Neural cell (in vitro differentiated cells): ENCODE measurements at regions not wholly inside any gene's neighbourhood (a gene's known extent, or its start where the extent isn't known, plus 50 kb on each side); places are given as distances from the start of the nearest gene placed in this dataset.

Source experiments
- H2AFZ ChIP-seq: fragments of 200-600, 300-800 bp; sonication (generic), shearing (Covaris generic); 2 replicates; pipeline ENCODE4 v1.6.0; 2014; ENCODE audit warnings: low read depth, mild to moderate bottlenecking, antibody characterized with exemption, low read length, moderate library complexity
- H3F3A ChIP-seq: fragments of 200-600 bp; shearing (Covaris generic); 2 replicates; pipeline ENCODE4 v1.6.1; 2016; ENCODE audit warnings: mild to moderate bottlenecking, moderate library complexity, mixed read lengths, antibody characterized with exemption, low read length; ENCODE audit not compliant: insufficient read depth, poor library complexity, severe bottlenecking
- H3K27ac ChIP-seq: fragments of 200-600, 300-800 bp; sonication (generic), shearing (Covaris generic); 2 replicates; pipeline ENCODE4 v1.5.1; 2014; ENCODE audit warnings: mild to moderate bottlenecking, low read length, moderate library complexity
- H3K27me3 ChIP-seq: fragments of 300-800, 200-600 bp; sonication (generic), shearing (Covaris generic); 2 replicates; pipeline ENCODE4 v1.6.0; 2014; ENCODE audit warnings: mild to moderate bottlenecking, low read depth, low read length, moderate library complexity; ENCODE audit not compliant: insufficient read depth
- H3K36me3 ChIP-seq: fragments of 300-800, 200-600 bp; sonication (generic), shearing (Covaris generic); 2 replicates; pipeline ENCODE4 v1.5.1; 2014; ENCODE audit warnings: mild to moderate bottlenecking, antibody characterized with exemption, low read length, moderate library complexity; ENCODE audit not compliant: insufficient read depth
- H3K4me2 ChIP-seq: fragments of 300-800, 200-600 bp; sonication (generic), shearing (Covaris generic); 2 replicates; pipeline ENCODE4 v1.6.0; 2014; ENCODE audit warnings: mild to moderate bottlenecking, low read length
- H3K4me3 ChIP-seq: fragments of 300-800, 200-600 bp; sonication (generic), shearing (Covaris generic); 2 replicates; pipeline ENCODE4 v1.5.1; 2014; ENCODE audit warnings: mild to moderate bottlenecking, low read length, moderate library complexity
- H3K79me2 ChIP-seq: fragments of 200-600 bp; shearing (Covaris generic); replicated peaks from 2 replicates; pipeline ENCODE4 v1.6.0; 2014; ENCODE audit warnings: mild to moderate bottlenecking, low read length, moderate library complexity; ENCODE audit not compliant: insufficient read depth
- H3K9ac ChIP-seq: fragments of 300-800, 200-600 bp; sonication (generic), shearing (Covaris generic); 2 replicates; pipeline ENCODE4 v1.6.1; 2016; ENCODE audit warnings: mild to moderate bottlenecking, low read length, mixed read lengths
- H3K9me2 ChIP-seq: fragments of 200-600 bp; shearing (Covaris generic); 2 replicates; pipeline ENCODE4 v1.6.1; 2016; ENCODE audit warnings: mild to moderate bottlenecking, low read length, mixed read lengths; ENCODE audit not compliant: insufficient read depth
- H3K9me3 ChIP-seq: fragments of 200-600, 300-800 bp; sonication (generic), shearing (Covaris generic); 2 replicates; pipeline ENCODE4 v1.6.1; 2016; ENCODE audit warnings: mild to moderate bottlenecking, mixed run types, low read length, moderate library complexity, mixed read lengths
- H4K20me1 ChIP-seq: fragments of 200-600 bp; shearing (Covaris generic); 2 replicates; pipeline ENCODE4 v1.6.1; 2016; ENCODE audit warnings: mild to moderate bottlenecking, mixed run types; ENCODE audit not compliant: insufficient read depth
- EP300 ChIP-seq: fragments of 450-650 bp; conservative IDR thresholded peaks from 2 replicates; pipeline ENCODE4 v1.6.1; 2014; ENCODE audit warnings: antibody characterized with exemption, mild to moderate bottlenecking, moderate library complexity; ENCODE audit not compliant: poor library complexity, severe bottlenecking
- EZH2 ChIP-seq: fragments of 200-600, 300-800 bp; shearing (Covaris generic), sonication (generic); IDR thresholded peaks from 2 replicates; pipeline ENCODE4 v1.6.1; 2014; ENCODE audit warnings: antibody characterized with exemption, low read length, borderline replicate concordance, mild to moderate bottlenecking; ENCODE audit not compliant: insufficient read depth, poor library complexity, severe bottlenecking
- MXI1 ChIP-seq: fragments of 450-650 bp; conservative IDR thresholded peaks from 2 replicates; pipeline ENCODE4 v1.6.1; 2014; ENCODE audit warnings: antibody characterized with exemption, mild to moderate bottlenecking; ENCODE audit not compliant: poor library complexity, severe bottlenecking
- POLR2AphosphoS5 ChIP-seq: IDR thresholded peaks from 2 replicates; pipeline ENCODE4 v1.6.1; 2012
- RAD21 ChIP-seq: fragments of 450-650 bp; conservative IDR thresholded peaks from 2 replicates; pipeline ENCODE4 v1.6.1; 2014; ENCODE audit warnings: antibody characterized with exemption, mild to moderate bottlenecking, moderate library complexity
- SMC3 ChIP-seq: fragments of 450-650 bp; conservative IDR thresholded peaks from 2 replicates; pipeline ENCODE4 v1.6.1; 2014; ENCODE audit warnings: antibody characterized with exemption, mild to moderate bottlenecking, moderate library complexity; ENCODE audit not compliant: poor library complexity
- TAF1 ChIP-seq: IDR thresholded peaks from 2 replicates; pipeline ENCODE4 v1.6.1; 2012; ENCODE audit warnings: low read depth
- TF ChIP-seq, protein P1 (sequence below): fragments of 450-650 bp; IDR thresholded peaks from 2 replicates; pipeline ENCODE4 v1.5.1; 2014; ENCODE audit warnings: antibody characterized with exemption, mild to moderate bottlenecking, moderate library complexity; ENCODE audit not compliant: poor library complexity, severe bottlenecking
- TF ChIP-seq, protein P2 (sequence below): IDR thresholded peaks from 2 replicates; pipeline ENCODE4 v1.6.1; 2012; ENCODE audit warnings: borderline replicate concordance

DNA sequence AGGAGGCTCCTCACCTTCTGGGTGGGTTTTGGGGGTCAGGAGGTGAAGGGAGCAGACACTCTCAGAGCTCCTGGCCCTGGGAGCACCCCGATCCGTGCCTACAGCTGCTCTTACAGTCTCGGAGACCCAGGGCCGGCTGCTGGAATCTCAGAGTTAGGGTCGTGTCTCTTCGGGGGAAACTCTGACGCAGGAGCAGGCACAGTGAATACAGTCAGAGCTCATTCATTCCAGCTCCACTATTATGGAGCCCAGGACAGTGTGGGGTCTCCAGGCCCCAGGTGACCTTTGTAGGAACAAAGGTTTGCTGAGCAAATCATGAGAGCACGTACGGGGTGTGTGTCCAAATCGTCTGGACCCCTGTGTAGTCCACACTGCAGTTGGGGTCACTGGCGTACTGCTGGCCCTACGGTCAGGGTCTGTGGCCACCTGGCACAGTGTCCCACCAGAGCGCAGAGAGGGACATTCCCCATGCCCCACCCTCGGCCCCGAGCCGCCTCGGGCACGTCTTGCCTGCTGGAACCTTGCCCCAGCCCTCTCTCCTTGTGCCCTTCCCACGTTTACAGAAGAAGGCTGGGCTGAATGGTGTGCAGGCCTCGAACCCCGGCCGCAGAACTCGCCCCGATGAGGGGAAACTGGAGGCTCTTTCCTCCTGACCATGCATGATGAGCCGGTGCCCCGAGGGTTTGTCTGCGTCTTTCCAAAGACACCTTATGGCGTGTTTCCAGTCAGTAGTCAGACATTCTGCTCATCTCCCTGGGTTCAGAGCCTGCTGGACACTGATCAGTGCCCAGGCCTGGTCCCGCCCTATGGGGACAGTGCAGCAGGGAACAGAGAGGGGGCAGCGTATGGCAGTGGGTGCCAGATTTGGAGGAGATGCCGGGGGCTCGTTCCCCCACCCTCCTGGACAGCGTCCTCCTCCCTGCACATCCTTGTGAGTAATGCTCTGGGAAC is 1166.6 kb downstream of the BRD1 start:
- no peak overlapping the region for H3K27ac ChIP-seq
- TF ChIP-seq TAF1 (no peak), MXI1 (no peak), RAD21 (no peak), EP300 (no peak), EZH2 (no peak), SMC3 (no peak), POLR2AphosphoS5 (no peak)

DNA sequence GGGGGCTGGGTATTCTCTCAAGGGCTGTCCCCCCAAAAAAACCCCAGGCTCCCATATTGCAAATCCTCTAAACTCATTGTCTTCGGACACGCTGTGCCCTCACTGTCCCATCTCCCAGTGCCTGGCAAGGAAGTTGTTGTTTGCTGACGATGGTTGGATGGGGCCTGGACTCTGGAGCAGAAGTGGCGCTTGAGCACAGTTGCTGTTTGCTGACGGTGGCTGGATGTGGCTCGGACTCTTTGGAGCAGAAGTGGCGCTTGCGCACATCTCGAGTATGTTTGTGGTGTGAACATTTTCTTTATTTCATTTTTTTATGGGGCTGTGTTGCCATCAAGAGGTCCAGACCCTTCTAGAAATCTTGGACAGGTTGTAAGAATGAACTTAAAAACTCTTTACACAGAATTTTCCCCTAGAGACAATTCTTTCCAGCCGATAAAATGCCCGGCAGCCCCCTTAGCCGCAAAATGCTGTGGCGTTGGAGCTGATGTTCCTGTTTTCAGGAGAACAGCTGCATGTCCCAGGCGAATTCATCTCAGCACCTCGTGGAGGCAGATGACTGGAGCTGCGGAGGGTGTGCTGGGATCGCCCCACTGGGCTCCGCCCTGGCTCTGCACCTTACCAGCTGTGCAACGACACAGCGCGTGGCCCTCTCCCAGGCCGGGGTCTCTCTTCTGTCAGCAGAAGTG is 1167.4 kb downstream of the BRD1 start:
- H3K36me3 ChIP-seq, result no peaks in the 10 kb centered on the region
- no peak overlapping the region for H3K4me2 ChIP-seq
- H3K27me3 ChIP-seq, result no peaks in the 10 kb centered on the region
- no peak overlapping the region for H2AFZ ChIP-seq
- H3K9me3 ChIP-seq, result no peaks in the 10 kb centered on the region
- H4K20me1 ChIP-seq, result no peaks in the 10 kb centered on the region
- H3F3A ChIP-seq, result no peaks in the 10 kb centered on the region
- H3K4me3 ChIP-seq, result no peak overlapping the region
- no peaks in the 10 kb centered on the region for H3K9me2 ChIP-seq
- H3K27ac ChIP-seq, result no peak overlapping the region
- TF ChIP-seq, protein P1, sequence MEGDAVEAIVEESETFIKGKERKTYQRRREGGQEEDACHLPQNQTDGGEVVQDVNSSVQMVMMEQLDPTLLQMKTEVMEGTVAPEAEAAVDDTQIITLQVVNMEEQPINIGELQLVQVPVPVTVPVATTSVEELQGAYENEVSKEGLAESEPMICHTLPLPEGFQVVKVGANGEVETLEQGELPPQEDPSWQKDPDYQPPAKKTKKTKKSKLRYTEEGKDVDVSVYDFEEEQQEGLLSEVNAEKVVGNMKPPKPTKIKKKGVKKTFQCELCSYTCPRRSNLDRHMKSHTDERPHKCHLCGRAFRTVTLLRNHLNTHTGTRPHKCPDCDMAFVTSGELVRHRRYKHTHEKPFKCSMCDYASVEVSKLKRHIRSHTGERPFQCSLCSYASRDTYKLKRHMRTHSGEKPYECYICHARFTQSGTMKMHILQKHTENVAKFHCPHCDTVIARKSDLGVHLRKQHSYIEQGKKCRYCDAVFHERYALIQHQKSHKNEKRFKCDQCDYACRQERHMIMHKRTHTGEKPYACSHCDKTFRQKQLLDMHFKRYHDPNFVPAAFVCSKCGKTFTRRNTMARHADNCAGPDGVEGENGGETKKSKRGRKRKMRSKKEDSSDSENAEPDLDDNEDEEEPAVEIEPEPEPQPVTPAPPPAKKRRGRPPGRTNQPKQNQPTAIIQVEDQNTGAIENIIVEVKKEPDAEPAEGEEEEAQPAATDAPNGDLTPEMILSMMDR, result no peak
- TF ChIP-seq, protein P2, sequence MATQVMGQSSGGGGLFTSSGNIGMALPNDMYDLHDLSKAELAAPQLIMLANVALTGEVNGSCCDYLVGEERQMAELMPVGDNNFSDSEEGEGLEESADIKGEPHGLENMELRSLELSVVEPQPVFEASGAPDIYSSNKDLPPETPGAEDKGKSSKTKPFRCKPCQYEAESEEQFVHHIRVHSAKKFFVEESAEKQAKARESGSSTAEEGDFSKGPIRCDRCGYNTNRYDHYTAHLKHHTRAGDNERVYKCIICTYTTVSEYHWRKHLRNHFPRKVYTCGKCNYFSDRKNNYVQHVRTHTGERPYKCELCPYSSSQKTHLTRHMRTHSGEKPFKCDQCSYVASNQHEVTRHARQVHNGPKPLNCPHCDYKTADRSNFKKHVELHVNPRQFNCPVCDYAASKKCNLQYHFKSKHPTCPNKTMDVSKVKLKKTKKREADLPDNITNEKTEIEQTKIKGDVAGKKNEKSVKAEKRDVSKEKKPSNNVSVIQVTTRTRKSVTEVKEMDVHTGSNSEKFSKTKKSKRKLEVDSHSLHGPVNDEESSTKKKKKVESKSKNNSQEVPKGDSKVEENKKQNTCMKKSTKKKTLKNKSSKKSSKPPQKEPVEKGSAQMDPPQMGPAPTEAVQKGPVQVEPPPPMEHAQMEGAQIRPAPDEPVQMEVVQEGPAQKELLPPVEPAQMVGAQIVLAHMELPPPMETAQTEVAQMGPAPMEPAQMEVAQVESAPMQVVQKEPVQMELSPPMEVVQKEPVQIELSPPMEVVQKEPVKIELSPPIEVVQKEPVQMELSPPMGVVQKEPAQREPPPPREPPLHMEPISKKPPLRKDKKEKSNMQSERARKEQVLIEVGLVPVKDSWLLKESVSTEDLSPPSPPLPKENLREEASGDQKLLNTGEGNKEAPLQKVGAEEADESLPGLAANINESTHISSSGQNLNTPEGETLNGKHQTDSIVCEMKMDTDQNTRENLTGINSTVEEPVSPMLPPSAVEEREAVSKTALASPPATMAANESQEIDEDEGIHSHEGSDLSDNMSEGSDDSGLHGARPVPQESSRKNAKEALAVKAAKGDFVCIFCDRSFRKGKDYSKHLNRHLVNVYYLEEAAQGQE, result no peak
- no peak for TF ChIP-seq SMC3
- no peak overlapping the region for H3K9ac ChIP-seq
- no peaks in the 10 kb centered on the region for H3K79me2 ChIP-seq

More for the DNA sequence above, 1166.6 kb downstream of the BRD1 start:
- H3K4me2 ChIP-seq, result no peak overlapping the region
- no peaks in the 10 kb centered on the region for H3K9me3 ChIP-seq
- no peaks in the 10 kb centered on the region for H3K9me2 ChIP-seq
- H3K9ac ChIP-seq, result no peak overlapping the region
- no peaks in the 10 kb centered on the region for H3F3A ChIP-seq
- H3K27me3 ChIP-seq, result no peaks in the 10 kb centered on the region
- H3K79me2 ChIP-seq, result no peaks in the 10 kb centered on the region
- no peak overlapping the region for H3K4me3 ChIP-seq
- H4K20me1 ChIP-seq, result no peaks in the 10 kb centered on the region
- H2AFZ ChIP-seq, result no peak overlapping the region
- no peaks in the 10 kb centered on the region for H3K36me3 ChIP-seq
